KMS-11 (cell line): ENCODE measurements at regions not wholly inside any gene's neighbourhood (a gene's known extent, or its start where the extent isn't known, plus 50 kb on each side); places are given as distances from the start of the nearest gene placed in this dataset.

Experiments used
- H2AFZ ChIP-seq: fragments of 200-600 bp; sonication (generic); 2 replicates; pipeline ENCODE4 v1.6.1; 2016; ENCODE audit warnings: antibody characterized with exemption, mixed run types, low read depth
- H3K27ac ChIP-seq: fragments of 200-600 bp; sonication (generic); 2 replicates; pipeline ENCODE4 v1.6.1; 2016; ENCODE audit warnings: mild to moderate bottlenecking, mixed run types
- H3K27me3 ChIP-seq: fragments of 200-600 bp; sonication (generic); 2 replicates; pipeline ENCODE4 v1.6.1; 2017; ENCODE audit warnings: mild to moderate bottlenecking, low read depth, mixed run types, moderate library complexity; ENCODE audit not compliant: insufficient read depth
- H3K36me3 ChIP-seq: fragments of 200-600 bp; sonication (generic); 2 replicates; pipeline ENCODE4 v1.6.1; 2017; ENCODE audit warnings: mild to moderate bottlenecking, mixed run types; ENCODE audit not compliant: insufficient read depth
- H3K4me1 ChIP-seq: fragments of 200-600 bp; sonication (generic); 2 replicates; pipeline ENCODE4 v1.6.1; 2016; ENCODE audit warnings: mild to moderate bottlenecking, low read depth, mixed run types; ENCODE audit not compliant: poor library complexity, severe bottlenecking
- H3K4me2 ChIP-seq: fragments of 200-600 bp; sonication (generic); 2 replicates; pipeline ENCODE4 v1.7.0; 2016; ENCODE audit warnings: mild to moderate bottlenecking, mixed run types
- H3K4me3 ChIP-seq: fragments of 200-600 bp; sonication (generic); IDR thresholded peaks from 2 replicates; pipeline ENCODE4 v1.6.1; 2017; ENCODE audit warnings: low read depth, low read length, mixed read lengths; ENCODE audit not compliant: insufficient read depth
- H3K79me2 ChIP-seq: fragments of 200-600 bp; sonication (generic); 2 replicates; pipeline ENCODE4 v1.6.1; 2016; ENCODE audit warnings: low read depth, mixed run types; ENCODE audit not compliant: insufficient read depth
- H3K9ac ChIP-seq: fragments of 200-600 bp; sonication (generic); 2 replicates; pipeline ENCODE4 v1.6.1; 2016; ENCODE audit warnings: mild to moderate bottlenecking, mixed run types
- H4K20me1 ChIP-seq: fragments of 200-600 bp; sonication (generic); 2 replicates; pipeline ENCODE4 v1.6.1; 2016; ENCODE audit warnings: mild to moderate bottlenecking, mixed run types; ENCODE audit not compliant: insufficient read depth
- TF ChIP-seq, protein P1 (sequence below): fragments of 200-600 bp; sonication (generic); conservative IDR thresholded peaks from 2 replicates; pipeline ENCODE4 v1.6.1; 2017; ENCODE audit warnings: low read depth, mild to moderate bottlenecking, antibody characterized with exemption, low read length, moderate library complexity, mixed read lengths

DNA sequence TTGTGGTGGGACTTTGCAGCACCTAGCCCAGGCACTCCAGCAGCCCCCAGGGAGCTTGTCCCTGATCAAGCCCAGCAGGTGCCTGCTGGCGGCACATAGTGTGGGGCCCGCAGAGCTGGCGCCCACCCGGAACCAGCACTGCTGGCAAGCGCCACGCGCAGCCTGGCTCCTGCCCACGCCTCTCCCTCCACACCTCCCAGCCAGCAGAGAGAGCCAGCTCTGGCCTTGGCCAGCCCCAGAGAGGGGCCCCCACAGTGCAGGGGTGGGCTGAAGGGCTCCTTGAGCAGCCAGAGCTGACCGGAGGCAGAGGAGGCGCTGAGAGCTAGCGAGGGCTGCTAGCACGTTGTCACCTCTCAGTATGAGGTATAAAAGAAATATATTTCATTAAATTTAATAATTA, 716.5 kb upstream of the MAP3K7 start:
- H3K27me3 ChIP-seq: no peaks in the 10 kb centered on the region
- no peak overlapping the region for H3K27ac ChIP-seq
- no peaks in the 10 kb centered on the region for H3K4me1 ChIP-seq
- no peak overlapping the region for H3K4me3 ChIP-seq
- H3K9ac ChIP-seq: no peak overlapping the region
- TF ChIP-seq, protein P1, sequence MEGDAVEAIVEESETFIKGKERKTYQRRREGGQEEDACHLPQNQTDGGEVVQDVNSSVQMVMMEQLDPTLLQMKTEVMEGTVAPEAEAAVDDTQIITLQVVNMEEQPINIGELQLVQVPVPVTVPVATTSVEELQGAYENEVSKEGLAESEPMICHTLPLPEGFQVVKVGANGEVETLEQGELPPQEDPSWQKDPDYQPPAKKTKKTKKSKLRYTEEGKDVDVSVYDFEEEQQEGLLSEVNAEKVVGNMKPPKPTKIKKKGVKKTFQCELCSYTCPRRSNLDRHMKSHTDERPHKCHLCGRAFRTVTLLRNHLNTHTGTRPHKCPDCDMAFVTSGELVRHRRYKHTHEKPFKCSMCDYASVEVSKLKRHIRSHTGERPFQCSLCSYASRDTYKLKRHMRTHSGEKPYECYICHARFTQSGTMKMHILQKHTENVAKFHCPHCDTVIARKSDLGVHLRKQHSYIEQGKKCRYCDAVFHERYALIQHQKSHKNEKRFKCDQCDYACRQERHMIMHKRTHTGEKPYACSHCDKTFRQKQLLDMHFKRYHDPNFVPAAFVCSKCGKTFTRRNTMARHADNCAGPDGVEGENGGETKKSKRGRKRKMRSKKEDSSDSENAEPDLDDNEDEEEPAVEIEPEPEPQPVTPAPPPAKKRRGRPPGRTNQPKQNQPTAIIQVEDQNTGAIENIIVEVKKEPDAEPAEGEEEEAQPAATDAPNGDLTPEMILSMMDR: no peak
- no peak overlapping the region for H3K4me2 ChIP-seq
- H3K79me2 ChIP-seq: no peaks in the 10 kb centered on the region
- no peaks in the 10 kb centered on the region for H3K36me3 ChIP-seq
- no peak overlapping the region for H2AFZ ChIP-seq
- no peaks in the 10 kb centered on the region for H4K20me1 ChIP-seq

DNA sequence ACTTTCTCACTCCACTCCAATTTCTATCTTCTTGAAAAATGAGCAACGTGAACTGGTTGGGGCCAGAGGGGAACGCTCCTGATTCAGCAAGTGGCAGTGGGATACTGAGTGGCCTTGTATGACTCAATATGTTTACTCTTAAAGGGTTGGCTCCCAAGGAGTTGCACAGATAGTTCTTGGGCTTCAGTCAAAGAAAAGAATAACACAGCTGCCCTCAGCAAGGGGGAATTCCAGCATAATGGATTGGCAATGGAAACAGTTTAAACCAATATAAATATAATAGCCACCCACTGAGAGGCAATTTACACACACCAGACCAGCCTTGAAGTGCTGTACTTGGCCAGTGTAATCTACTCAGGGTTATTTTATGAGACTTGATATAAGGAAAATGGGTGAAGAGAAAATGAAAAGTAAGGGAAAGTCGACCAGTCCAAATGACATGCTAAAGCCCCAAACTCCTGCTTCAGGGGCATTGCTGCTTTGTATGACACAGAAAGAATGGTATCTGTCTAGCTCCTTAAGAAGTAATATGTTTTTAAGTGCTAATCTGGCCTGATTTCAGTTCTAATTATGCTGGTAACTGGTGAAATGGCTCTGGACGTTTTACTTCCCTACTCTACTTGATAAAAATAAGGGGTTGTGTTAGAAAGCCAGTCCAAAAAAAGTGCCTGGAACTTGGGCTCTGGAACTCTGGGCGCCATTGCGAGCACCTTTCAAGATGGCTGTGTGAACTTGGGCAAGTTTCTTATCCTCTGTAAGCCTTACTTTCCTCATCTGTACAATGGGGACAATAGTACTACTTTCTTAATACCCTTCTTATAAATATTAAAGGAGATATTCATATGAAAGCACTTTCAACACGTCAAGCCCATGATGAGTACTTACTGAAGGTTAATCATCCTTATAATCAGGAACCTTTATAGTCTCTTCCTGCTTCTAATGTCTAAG, 712.9 kb upstream of the MAP3K7 start:
- Histone ChIP-seq H3K9ac (no peak overlapping the region), H3K4me3 (no peak overlapping the region), H3K36me3 (no peaks in the 10 kb centered on the region), H2AFZ (no peak overlapping the region), H4K20me1 (no peaks in the 10 kb centered on the region), H3K79me2 (no peaks in the 10 kb centered on the region), H3K4me2 (no peak overlapping the region), H3K27ac (no peak overlapping the region), H3K4me1 (no peaks in the 10 kb centered on the region), H3K27me3 (no peaks in the 10 kb centered on the region)
- TF ChIP-seq, protein P1: no peak

- no peaks in the 10 kb centered on the region for H3K27me3 ChIP-seq
- H3K4me2 ChIP-seq: no peak overlapping the region
- H3K4me3 ChIP-seq: no peak overlapping the region
- H3K36me3 ChIP-seq: no peaks in the 10 kb centered on the region
- H4K20me1 ChIP-seq: no peaks in the 10 kb centered on the region
- H2AFZ ChIP-seq: no peak overlapping the region
- H3K9ac ChIP-seq: no peak overlapping the region
- TF ChIP-seq, protein P1: no peak
- no peaks in the 10 kb centered on the region for H3K79me2 ChIP-seq
- H3K4me1 ChIP-seq: no peaks in the 10 kb centered on the region
- H3K27ac ChIP-seq: no peak overlapping the region
These were observed 711.8 kb upstream of the MAP3K7 start for GRCh38 chr6:91298543-91299145.

GRCh38 chr6:91293395-91293794, 706.5 kb upstream of the MAP3K7 start:
- Histone ChIP-seq H3K4me1 (no peaks in the 10 kb centered on the region), H2AFZ (no peak overlapping the region), H3K79me2 (no peaks in the 10 kb centered on the region), H3K36me3 (no peaks in the 10 kb centered on the region), H3K4me2 (no peak overlapping the region), H3K4me3 (no peak overlapping the region), H3K27ac (no peak overlapping the region), H3K9ac (no peak overlapping the region), H3K27me3 (no peaks in the 10 kb centered on the region), H4K20me1 (no peaks in the 10 kb centered on the region)
- TF ChIP-seq, protein P1: no peak
